Esophagus muscularis mucosa (tissue), 4 donors: ENCODE measurements at regions not wholly inside any gene's neighbourhood (a gene's known extent, or its start where the extent isn't known, plus 50 kb on each side); places are given as distances from the start of the nearest gene placed in this dataset.

Experiments
- DNase-seq: peaks from one replicate; pipeline ENCODE4 v3.0.0-alpha.2; 2017; ENCODE audit errors: extremely low spot score
- H3K27ac ChIP-seq, 4 donors: fragments of 200-600 bp; sonication (generic); replicated peaks in 1 of 4; 1 replicate in 3 of 4; 2 replicates in 1 of 4; pipeline ENCODE4 v1.5.1; 2016 to 2019; ENCODE audit warnings: mild to moderate bottlenecking in 1 of 4
- H3K27me3 ChIP-seq, 4 donors: fragments of 200-600 bp; sonication (generic); one replicate each; pipeline versions ENCODE4 v1.5.1 to v1.6.0; 2016 to 2019
- H3K36me3 ChIP-seq, 4 donors: fragments of 200-600 bp; sonication (generic); one replicate each; pipeline ENCODE4 v1.5.1; 2016 to 2019
- H3K4me1 ChIP-seq, 4 donors: fragments of 200-600 bp; sonication (generic); one replicate each; pipeline ENCODE4 v1.5.1; 2016 to 2019
- H3K4me3 ChIP-seq, 4 donors: fragments of 200-600 bp; sonication (generic); 1 replicate in 2 of 4; 2 replicates in 2 of 4; pipeline ENCODE4 v1.5.1; 2016 to 2019; ENCODE audit warnings: mild to moderate bottlenecking in 4 of 4, moderate library complexity in 1 of 4
- H3K9me3 ChIP-seq, 4 donors: fragments of 200-600 bp; sonication (generic); 1 replicate in 3 of 4; 2 replicates in 1 of 4; pipeline ENCODE4 v1.5.1; 2016 to 2019
- EP300 ChIP-seq: sonication (generic); formaldehyde crosslinking; IDR thresholded peaks from one replicate; pipeline ENCODE4 v1.6.1; 2017; ENCODE audit warnings: antibody characterized with exemption
- POLR2A ChIP-seq: fragments of 450-650 bp; IDR thresholded peaks from one replicate; pipeline ENCODE4 v1.6.1; 2017; ENCODE audit warnings: antibody characterized with exemption, moderate library complexity, mild to moderate bottlenecking, low read depth
- POLR2AphosphoS5 ChIP-seq, 2 donors: sonication (generic); formaldehyde crosslinking; IDR thresholded peaks; one replicate each; pipeline ENCODE4 v1.6.1; 2017; ENCODE audit warnings: antibody characterized with exemption in 2 of 2
- WGBS: methylation state at CpG from one replicate; pipeline ENCODE4 v1.1.5; 2018; 5-methylcytosine and 5-hydroxymethylcytosine counted together
- intact Hi-C: fragments of 100-400 bp; cut with DNase I; formaldehyde crosslinking; loops from one replicate; pipeline ENCODE4 v1.15.1; 2023
- TF ChIP-seq, protein P1 (sequence below), 3 experiments: fragments of 200-600 bp in 2 of 3; fragments of 450-650 bp in 1 of 3; sonication (generic) in 2 of 3; IDR thresholded peaks; one replicate each; pipeline ENCODE4 v1.5.1; 2017 to 2019; ENCODE audit warnings: antibody characterized with exemption in 3 of 3, mild to moderate bottlenecking in 2 of 3, moderate library complexity in 1 of 3

DNA sequence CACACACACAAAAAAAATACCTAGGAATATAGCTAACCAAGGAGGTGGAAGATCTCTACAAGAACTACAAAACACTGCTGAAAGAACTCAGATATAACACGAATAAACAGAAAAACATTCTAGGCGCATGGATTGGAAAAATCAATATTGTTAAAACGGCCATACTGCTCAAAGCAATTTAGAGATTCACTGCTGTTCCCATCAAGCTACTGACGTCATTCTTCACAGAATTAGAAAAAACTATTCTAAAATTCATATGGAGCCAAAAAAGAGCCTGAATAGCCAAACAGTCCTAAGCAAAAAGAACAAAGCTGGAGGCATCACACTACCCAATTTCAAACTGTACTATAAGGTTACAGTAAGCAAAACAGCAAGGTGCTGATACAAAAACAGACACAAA is 390.2 kb downstream of the IDS start:
- no peak for DNase-seq
- TF ChIP-seq POLR2AphosphoS5 (IDR thresholded peaks at IDR 0.05): no peak
- TF ChIP-seq, protein P1, sequence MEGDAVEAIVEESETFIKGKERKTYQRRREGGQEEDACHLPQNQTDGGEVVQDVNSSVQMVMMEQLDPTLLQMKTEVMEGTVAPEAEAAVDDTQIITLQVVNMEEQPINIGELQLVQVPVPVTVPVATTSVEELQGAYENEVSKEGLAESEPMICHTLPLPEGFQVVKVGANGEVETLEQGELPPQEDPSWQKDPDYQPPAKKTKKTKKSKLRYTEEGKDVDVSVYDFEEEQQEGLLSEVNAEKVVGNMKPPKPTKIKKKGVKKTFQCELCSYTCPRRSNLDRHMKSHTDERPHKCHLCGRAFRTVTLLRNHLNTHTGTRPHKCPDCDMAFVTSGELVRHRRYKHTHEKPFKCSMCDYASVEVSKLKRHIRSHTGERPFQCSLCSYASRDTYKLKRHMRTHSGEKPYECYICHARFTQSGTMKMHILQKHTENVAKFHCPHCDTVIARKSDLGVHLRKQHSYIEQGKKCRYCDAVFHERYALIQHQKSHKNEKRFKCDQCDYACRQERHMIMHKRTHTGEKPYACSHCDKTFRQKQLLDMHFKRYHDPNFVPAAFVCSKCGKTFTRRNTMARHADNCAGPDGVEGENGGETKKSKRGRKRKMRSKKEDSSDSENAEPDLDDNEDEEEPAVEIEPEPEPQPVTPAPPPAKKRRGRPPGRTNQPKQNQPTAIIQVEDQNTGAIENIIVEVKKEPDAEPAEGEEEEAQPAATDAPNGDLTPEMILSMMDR (IDR thresholded peaks at IDR 0.05): no peak
- no peak for TF ChIP-seq EP300
- no peak for TF ChIP-seq POLR2A
- Histone ChIP-seq H3K9me3 (peaks cover 0 to 13% (median 0%) of the 10 kb centered on the region in 4 donors), H3K27ac (no peak overlapping the region), H3K36me3 (no peaks in the 10 kb centered on the region), H3K4me1 (no peaks in the 10 kb centered on the region), H3K27me3 (no peaks in the 10 kb centered on the region), H3K4me3 (no peak overlapping the region)
- WGBS: 67% methylated on average over 4 of the region's 4 CpGs
- intact Hi-C loops: no loop called here

DNA sequence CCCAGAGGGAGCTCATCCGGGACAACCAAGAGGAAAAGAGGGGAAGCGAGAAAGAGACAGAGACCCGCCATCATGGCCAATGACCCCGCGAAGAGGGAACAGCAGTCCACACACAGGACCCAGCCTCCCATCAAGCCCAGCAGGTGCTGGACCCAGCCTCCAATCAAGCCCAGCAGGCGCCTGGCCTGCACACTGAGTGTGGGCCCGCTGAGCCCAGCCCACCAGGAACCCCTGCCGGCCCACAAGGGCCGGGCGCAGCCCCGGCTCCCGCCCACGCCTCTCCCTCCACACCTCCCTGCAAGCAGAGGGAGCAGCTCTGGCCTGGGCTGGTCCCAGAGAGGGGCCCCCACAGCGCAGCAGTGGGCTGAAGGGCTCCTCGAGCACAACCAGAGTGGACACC is 391.1 kb downstream of the IDS start:
- WGBS: 87% methylated on average over 13 of the region's 15 CpGs
- Histone ChIP-seq H3K4me1 (no peaks in the 10 kb centered on the region), H3K36me3 (no peaks in the 10 kb centered on the region), H3K27ac (no peak overlapping the region), H3K9me3 (peaks cover 0 to 20% (median 0%) of the 10 kb centered on the region in 4 donors), H3K4me3 (no peak overlapping the region), H3K27me3 (no peaks in the 10 kb centered on the region)
- DNase-seq: no peak
- intact Hi-C loops: no loop called here
- no peak for TF ChIP-seq POLR2A
- TF ChIP-seq, protein P1 (IDR thresholded peaks at IDR 0.05): no peak
- TF ChIP-seq EP300: no peak

DNA sequence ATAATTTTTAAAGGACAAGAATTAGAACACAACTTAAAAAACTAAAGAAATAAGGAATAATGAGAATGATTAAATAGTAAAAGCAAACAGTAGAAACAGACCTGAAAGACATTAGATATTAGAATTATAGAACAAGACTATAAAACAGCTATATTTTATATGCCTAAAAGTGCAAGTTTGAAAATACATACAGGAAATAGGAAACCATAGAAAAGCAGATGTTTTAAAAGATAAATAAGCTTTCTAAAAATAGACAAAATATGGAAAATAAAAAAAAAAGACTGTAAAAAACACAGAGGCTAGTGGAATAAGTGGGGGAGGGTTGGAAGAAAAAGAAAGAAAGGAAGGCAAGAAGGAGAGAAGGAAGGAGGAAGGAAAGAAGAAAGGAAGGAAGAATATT is 407.3 kb downstream of the IDS start:
- TF ChIP-seq POLR2AphosphoS5 (IDR thresholded peaks at IDR 0.05) (no peak), EP300 (no peak), POLR2A (no peak)
- TF ChIP-seq, protein P1 (IDR thresholded peaks at IDR 0.05): no peak
- intact Hi-C loops: no loop called here
- Histone ChIP-seq H3K27me3 (no peaks in the 10 kb centered on the region), H3K27ac (no peak overlapping the region), H3K4me1 (no peaks in the 10 kb centered on the region), H3K9me3 (no peaks in the 10 kb centered on the region), H3K36me3 (no peaks in the 10 kb centered on the region), H3K4me3 (no peak overlapping the region)
- no peak for DNase-seq

DNA sequence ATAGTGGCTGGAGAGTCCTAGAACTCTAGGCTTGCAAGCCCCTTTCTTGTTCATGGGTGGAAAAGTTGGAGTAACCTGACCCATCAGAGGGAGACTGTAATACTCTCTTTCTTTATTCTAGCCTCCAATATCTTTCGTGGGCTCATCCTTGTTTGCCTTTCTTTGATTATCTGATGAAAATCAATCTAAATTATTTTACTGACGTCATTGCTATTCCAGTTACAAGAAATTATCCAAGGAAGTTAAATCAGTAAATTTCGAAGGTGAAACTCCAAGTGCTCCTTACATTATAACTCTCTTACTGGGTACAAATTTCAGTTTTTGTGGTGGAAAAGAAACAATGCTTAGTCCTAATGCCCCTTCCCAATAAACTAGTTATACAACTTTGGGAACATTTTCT is 412.9 kb downstream of the IDS start:
- Histone ChIP-seq H3K4me3 (no peak overlapping the region), H3K27me3 (no peaks in the 10 kb centered on the region), H3K9me3 (peaks cover 0 to 3% (median 0%) of the 10 kb centered on the region in 4 donors), H3K27ac (no peak overlapping the region), H3K36me3 (no peaks in the 10 kb centered on the region), H3K4me1 (no peaks in the 10 kb centered on the region)
- DNase-seq: no peak
- intact Hi-C loops: no loop called here
- WGBS: 56% methylated on average over 3 of the region's 3 CpGs
- TF ChIP-seq POLR2AphosphoS5 (IDR thresholded peaks at IDR 0.05): no peak
- TF ChIP-seq, protein P1 (IDR thresholded peaks at IDR 0.05): no peak

DNA sequence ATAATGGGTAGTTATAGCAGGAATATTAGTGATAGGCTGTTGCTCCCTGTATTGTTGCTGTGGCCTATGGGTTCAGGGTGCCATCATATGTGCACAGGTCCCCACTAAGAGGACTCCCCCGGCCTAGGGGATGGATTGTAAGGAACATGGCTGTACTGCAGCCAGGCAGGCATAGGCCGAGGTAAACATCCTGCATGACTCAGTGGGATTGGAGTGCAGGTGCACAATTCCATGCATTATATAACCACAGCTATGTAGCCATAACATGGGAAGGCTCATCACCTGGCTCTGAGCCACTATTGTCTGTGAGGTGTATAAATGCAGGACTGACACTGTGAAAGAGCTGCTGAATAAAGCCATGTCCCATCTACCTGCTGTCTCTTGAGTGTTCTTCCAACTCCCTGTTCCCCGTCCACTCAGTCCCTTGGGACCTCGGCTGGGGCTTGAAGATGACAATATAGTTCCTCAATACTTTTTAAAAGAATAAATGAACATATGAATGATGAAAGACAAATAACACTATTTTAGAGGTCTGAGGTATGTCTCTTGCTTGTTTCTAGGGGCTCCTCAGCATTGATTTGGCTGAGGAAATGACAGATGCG is 425.2 kb downstream of the IDS start:
- WGBS: 64% methylated on average over 5 of the region's 5 CpGs
- Histone ChIP-seq H3K36me3 (no peaks in the 10 kb centered on the region), H3K9me3 (no peaks in the 10 kb centered on the region), H3K27me3 (no peaks in the 10 kb centered on the region), H3K27ac (no peak overlapping the region), H3K4me1 (no peaks in the 10 kb centered on the region), H3K4me3 (no peak overlapping the region)
- DNase-seq: no peak
- TF ChIP-seq, protein P1 (IDR thresholded peaks at IDR 0.05): no peak
- TF ChIP-seq EP300 (no peak), POLR2AphosphoS5 (IDR thresholded peaks at IDR 0.05) (no peak), POLR2A (no peak)
- intact Hi-C loops: no loop called here
